SK-N-SH treated with all-trans-retinoic acid at 6 μM for 48 hours (cell line): ENCODE measurements at regions not wholly inside any gene's neighbourhood (a gene's known extent, or its start where the extent isn't known, plus 50 kb on each side); places are given as distances from the start of the nearest gene placed in this dataset.

Experiments used
- ARNTL ChIP-seq: fragments of 450-650 bp; formaldehyde crosslinking; IDR thresholded peaks from 2 replicates; pipeline ENCODE4 v1.5.0; 2020; ENCODE audit warnings: low read depth, mild to moderate bottlenecking, moderate library complexity, borderline replicate concordance
- BACH2 ChIP-seq: fragments of 250-450 bp; sonication (Bioruptor Pico); IDR thresholded peaks from 2 replicates; pipeline ENCODE4 v1.9.0; 2021; ENCODE audit warnings: mild to moderate bottlenecking, borderline replicate concordance
- CSDC2 ChIP-seq: fragments of 250-450 bp; sonication (Bioruptor Pico); IDR thresholded peaks from 2 replicates; pipeline ENCODE4 v1.5.0; 2020; ENCODE audit warnings: mild to moderate bottlenecking, moderate library complexity
- ESRRG ChIP-seq: fragments of 250-450 bp; sonication (Bioruptor Pico); IDR thresholded peaks from 2 replicates; pipeline ENCODE4 v1.6.1; 2021; ENCODE audit warnings: mild to moderate bottlenecking
- GLIS3 ChIP-seq: fragments of 250-450 bp; sonication (Bioruptor Pico); IDR thresholded peaks from 2 replicates; pipeline ENCODE4 v1.5.0; 2020; ENCODE audit warnings: mild to moderate bottlenecking, moderate library complexity
- POU6F1 ChIP-seq: fragments of 250-450 bp; sonication (Bioruptor Pico); IDR thresholded peaks from 2 replicates; pipeline ENCODE4 v1.8.0; 2021; ENCODE audit warnings: low read depth, mild to moderate bottlenecking, moderate library complexity, borderline replicate concordance
- RARB ChIP-seq: fragments of 250-450 bp; sonication (Bioruptor Pico); IDR thresholded peaks from 2 replicates; pipeline ENCODE4 v1.8.0; 2021; ENCODE audit warnings: mild to moderate bottlenecking, moderate library complexity
- TCF4 ChIP-seq: fragments of 250-450 bp; sonication (Bioruptor Pico); IDR thresholded peaks from 2 replicates; pipeline ENCODE4 v1.8.0; 2021; ENCODE audit warnings: mild to moderate bottlenecking, moderate library complexity, borderline replicate concordance
- TOX ChIP-seq: fragments of 250-450 bp; sonication (Bioruptor Pico); IDR thresholded peaks from 2 replicates; pipeline ENCODE4 v1.8.0; 2021; ENCODE audit warnings: mild to moderate bottlenecking, moderate library complexity, borderline replicate concordance
- TSHZ2 ChIP-seq: fragments of 250-450 bp; sonication (Bioruptor Pico); IDR thresholded peaks from 2 replicates; pipeline ENCODE4 v1.5.0; 2020; ENCODE audit warnings: mild to moderate bottlenecking, moderate library complexity
- ZFP3 ChIP-seq: fragments of 250-450 bp; sonication (Bioruptor Pico); IDR thresholded peaks from 2 replicates; pipeline ENCODE4 v1.5.0; 2020; ENCODE audit warnings: mild to moderate bottlenecking, moderate library complexity
- ZNF565 ChIP-seq: fragments of 450-650 bp; formaldehyde crosslinking; conservative IDR thresholded peaks from 2 replicates; pipeline ENCODE4 v1.5.0; 2020; ENCODE audit warnings: low read depth, mild to moderate bottlenecking, moderate library complexity
- TF ChIP-seq, protein P1 (sequence below): fragments of 250-450 bp; sonication (Bioruptor Pico); IDR thresholded peaks from 2 replicates; pipeline ENCODE4 v1.8.0; 2020; ENCODE audit warnings: mild to moderate bottlenecking, moderate library complexity, borderline replicate concordance
- TF ChIP-seq, protein P2 (sequence below): fragments of 250-450 bp; sonication (Bioruptor Pico); IDR thresholded peaks from 2 replicates; pipeline ENCODE4 v1.5.1; 2020; ENCODE audit warnings: low read depth, mild to moderate bottlenecking, moderate library complexity

GRCh38 chr14:85357120-85357519 lies 172.8 kb upstream of the FLRT2 start:
- TF ChIP-seq, protein P1, sequence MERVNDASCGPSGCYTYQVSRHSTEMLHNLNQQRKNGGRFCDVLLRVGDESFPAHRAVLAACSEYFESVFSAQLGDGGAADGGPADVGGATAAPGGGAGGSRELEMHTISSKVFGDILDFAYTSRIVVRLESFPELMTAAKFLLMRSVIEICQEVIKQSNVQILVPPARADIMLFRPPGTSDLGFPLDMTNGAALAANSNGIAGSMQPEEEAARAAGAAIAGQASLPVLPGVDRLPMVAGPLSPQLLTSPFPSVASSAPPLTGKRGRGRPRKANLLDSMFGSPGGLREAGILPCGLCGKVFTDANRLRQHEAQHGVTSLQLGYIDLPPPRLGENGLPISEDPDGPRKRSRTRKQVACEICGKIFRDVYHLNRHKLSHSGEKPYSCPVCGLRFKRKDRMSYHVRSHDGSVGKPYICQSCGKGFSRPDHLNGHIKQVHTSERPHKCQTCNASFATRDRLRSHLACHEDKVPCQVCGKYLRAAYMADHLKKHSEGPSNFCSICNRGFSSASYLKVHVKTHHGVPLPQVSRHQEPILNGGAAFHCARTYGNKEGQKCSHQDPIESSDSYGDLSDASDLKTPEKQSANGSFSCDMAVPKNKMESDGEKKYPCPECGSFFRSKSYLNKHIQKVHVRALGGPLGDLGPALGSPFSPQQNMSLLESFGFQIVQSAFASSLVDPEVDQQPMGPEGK = no peak
- TF ChIP-seq POU6F1 = no peak
- TF ChIP-seq ZFP3 (CRISPR knock-in tag) = no peak
- TF ChIP-seq RARB (CRISPR knock-in tag) = no peak
- no peak for TF ChIP-seq ZNF565 (CRISPR knock-in tag)
- TF ChIP-seq, protein P2, sequence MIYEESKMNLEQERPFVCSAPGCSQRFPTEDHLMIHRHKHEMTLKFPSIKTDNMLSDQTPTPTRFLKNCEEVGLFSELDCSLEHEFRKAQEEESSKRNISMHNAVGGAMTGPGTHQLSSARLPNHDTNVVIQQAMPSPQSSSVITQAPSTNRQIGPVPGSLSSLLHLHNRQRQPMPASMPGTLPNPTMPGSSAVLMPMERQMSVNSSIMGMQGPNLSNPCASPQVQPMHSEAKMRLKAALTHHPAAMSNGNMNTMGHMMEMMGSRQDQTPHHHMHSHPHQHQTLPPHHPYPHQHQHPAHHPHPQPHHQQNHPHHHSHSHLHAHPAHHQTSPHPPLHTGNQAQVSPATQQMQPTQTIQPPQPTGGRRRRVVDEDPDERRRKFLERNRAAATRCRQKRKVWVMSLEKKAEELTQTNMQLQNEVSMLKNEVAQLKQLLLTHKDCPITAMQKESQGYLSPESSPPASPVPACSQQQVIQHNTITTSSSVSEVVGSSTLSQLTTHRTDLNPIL = no peak
- TF ChIP-seq TOX (CRISPR knock-in tag) = no peak
- no peak for TF ChIP-seq BACH2 (CRISPR knock-in tag)
- TF ChIP-seq CSDC2 (CRISPR knock-in tag) = no peak
- no peak for TF ChIP-seq TSHZ2 (CRISPR knock-in tag)
- TF ChIP-seq ARNTL (CRISPR knock-in tag) = no peak
- no peak for TF ChIP-seq GLIS3 (CRISPR knock-in tag)
- no peak for TF ChIP-seq ESRRG (CRISPR knock-in tag)
- no peak for TF ChIP-seq TCF4
